ENCODE measurements at regions not wholly inside any gene's neighbourhood (a gene's known extent, or its start where the extent isn't known, plus 50 kb on each side); places are given as distances from the start of the nearest gene placed in this dataset.

GRCh38 chr5:9972059-9972458 is 277.6 kb downstream of the ATPSCKMT start:
- H3K4me1 ChIP-seq: no peaks in the 10 kb centered on the region
- H3K27me3 ChIP-seq: no peaks in the 10 kb centered on the region
- WGBS, 2 donors (ENCODE audit: low coverage in 1 of 2): 78 to 80% methylated on average over 1 to 3 of the region's 3 CpGs
- no peak for ATAC-seq
- H3K36me3 ChIP-seq: no peaks in the 10 kb centered on the region
- TF ChIP-seq POLR2AphosphoS5 (IDR thresholded peaks at IDR 0.05): no peak
- TF ChIP-seq EP300 (IDR thresholded peaks at IDR 0.05): no peak
- TF ChIP-seq POLR2A (IDR thresholded peaks at IDR 0.05): no peak
- TF ChIP-seq, protein P1, sequence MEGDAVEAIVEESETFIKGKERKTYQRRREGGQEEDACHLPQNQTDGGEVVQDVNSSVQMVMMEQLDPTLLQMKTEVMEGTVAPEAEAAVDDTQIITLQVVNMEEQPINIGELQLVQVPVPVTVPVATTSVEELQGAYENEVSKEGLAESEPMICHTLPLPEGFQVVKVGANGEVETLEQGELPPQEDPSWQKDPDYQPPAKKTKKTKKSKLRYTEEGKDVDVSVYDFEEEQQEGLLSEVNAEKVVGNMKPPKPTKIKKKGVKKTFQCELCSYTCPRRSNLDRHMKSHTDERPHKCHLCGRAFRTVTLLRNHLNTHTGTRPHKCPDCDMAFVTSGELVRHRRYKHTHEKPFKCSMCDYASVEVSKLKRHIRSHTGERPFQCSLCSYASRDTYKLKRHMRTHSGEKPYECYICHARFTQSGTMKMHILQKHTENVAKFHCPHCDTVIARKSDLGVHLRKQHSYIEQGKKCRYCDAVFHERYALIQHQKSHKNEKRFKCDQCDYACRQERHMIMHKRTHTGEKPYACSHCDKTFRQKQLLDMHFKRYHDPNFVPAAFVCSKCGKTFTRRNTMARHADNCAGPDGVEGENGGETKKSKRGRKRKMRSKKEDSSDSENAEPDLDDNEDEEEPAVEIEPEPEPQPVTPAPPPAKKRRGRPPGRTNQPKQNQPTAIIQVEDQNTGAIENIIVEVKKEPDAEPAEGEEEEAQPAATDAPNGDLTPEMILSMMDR (IDR thresholded peaks at IDR 0.05): no peak
- H3K4me3 ChIP-seq: no peak overlapping the region
- H3K9me3 ChIP-seq: no peaks in the 10 kb centered on the region
- no peak overlapping the region for H3K27ac ChIP-seq

DNA sequence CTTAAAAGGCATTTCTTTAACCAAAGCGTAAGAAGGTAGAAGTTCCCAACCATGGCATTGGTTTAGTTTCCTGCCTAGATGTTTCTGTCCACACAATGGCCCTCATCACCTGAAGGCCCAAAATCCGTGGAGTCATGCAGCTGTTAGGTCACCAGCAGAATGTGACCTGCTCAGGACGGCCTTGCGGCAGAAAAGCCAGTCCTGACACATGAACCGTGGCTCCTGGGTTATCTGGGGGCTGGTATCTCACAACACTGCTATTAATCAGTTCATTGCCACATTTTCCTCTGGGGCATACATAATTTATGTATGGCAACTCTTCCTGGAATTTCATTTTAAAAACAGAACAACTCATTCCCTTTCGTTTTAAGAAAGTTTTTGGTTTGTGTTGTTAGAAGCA is 278.4 kb downstream of the ATPSCKMT start:
- H3K27ac ChIP-seq: no peak overlapping the region
- H3K4me3 ChIP-seq: no peak overlapping the region
- TF ChIP-seq EP300 (IDR thresholded peaks at IDR 0.05): no peak
- TF ChIP-seq, protein P1 (IDR thresholded peaks at IDR 0.05): no peak
- no peak for TF ChIP-seq POLR2AphosphoS5 (IDR thresholded peaks at IDR 0.05)
- no peak for TF ChIP-seq POLR2A (IDR thresholded peaks at IDR 0.05)
- WGBS, 2 donors (ENCODE audit: low coverage in 1 of 2): 36 to 44% methylated on average over 6 of the region's 6 CpGs
- ATAC-seq: no peak
- no peaks in the 10 kb centered on the region for H3K4me1 ChIP-seq
- no peaks in the 10 kb centered on the region for H3K9me3 ChIP-seq
- no peaks in the 10 kb centered on the region for H3K27me3 ChIP-seq
- no peaks in the 10 kb centered on the region for H3K36me3 ChIP-seq

GRCh38 chr5:9958914-9959313 is 290.8 kb downstream of the ATPSCKMT start:
- no peak overlapping the region for H3K27ac ChIP-seq
- no peak overlapping the region for H3K4me3 ChIP-seq
- no peaks in the 10 kb centered on the region for H3K27me3 ChIP-seq
- no peaks in the 10 kb centered on the region for H3K9me3 ChIP-seq
- no peak for ATAC-seq
- TF ChIP-seq POLR2A (IDR thresholded peaks at IDR 0.05) (no peak), POLR2AphosphoS5 (IDR thresholded peaks at IDR 0.05) (no peak), EP300 (IDR thresholded peaks at IDR 0.05) (no peak)
- TF ChIP-seq, protein P1 (IDR thresholded peaks at IDR 0.05): no peak
- no peaks in the 10 kb centered on the region for H3K36me3 ChIP-seq
- H3K4me1 ChIP-seq: no peaks in the 10 kb centered on the region
- 70 to 71% methylated on average over 2 to 5 of the region's 5 CpGs for WGBS, 2 donors (ENCODE audit: low coverage in 1 of 2)

DNA sequence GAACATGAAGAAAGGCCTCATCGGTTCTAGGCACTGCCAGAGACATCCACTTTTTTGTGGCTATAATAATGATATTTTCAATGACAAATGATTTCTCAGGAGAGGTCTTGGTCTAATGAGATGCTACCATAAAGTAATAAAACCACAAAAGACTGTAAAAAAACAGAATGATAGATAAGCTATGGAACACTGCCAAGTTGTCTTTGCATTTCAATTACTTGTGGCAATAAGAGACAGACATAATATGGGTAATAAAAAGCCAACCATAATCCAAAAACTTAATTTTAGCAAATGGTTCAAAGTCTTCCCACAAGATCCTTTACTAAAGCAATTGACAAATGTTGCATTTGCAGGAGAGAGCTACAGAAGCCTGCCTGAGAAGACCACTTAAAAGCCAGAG is 292.5 kb downstream of the ATPSCKMT start:
- no peak overlapping the region for H3K4me3 ChIP-seq
- TF ChIP-seq EP300 (IDR thresholded peaks at IDR 0.05) (no peak), POLR2AphosphoS5 (IDR thresholded peaks at IDR 0.05) (no peak), POLR2A (IDR thresholded peaks at IDR 0.05) (no peak)
- TF ChIP-seq, protein P1 (IDR thresholded peaks at IDR 0.05): no peak
- H3K27ac ChIP-seq: no peak overlapping the region
- no peaks in the 10 kb centered on the region for H3K27me3 ChIP-seq
- WGBS, 2 donors (ENCODE audit: low coverage in 1 of 2): 88% methylated on average over 1 of the region's 1 CpG; no CpG with 5 or more reads in 1 of the 2 donors
- H3K4me1 ChIP-seq: no peaks in the 10 kb centered on the region
- H3K9me3 ChIP-seq: no peaks in the 10 kb centered on the region
- H3K36me3 ChIP-seq: no peaks in the 10 kb centered on the region
- no peak for ATAC-seq

GRCh38 chr5:9956725-9957124 is 293.0 kb downstream of the ATPSCKMT start:
- no peaks in the 10 kb centered on the region for H3K9me3 ChIP-seq
- no peak for ATAC-seq

More at GRCh38 chr5:9956725-9957124, 293.0 kb downstream of the ATPSCKMT start:
- Histone ChIP-seq H3K4me3 (no peak overlapping the region), H3K4me1 (no peaks in the 10 kb centered on the region), H3K36me3 (no peaks in the 10 kb centered on the region), H3K27me3 (no peaks in the 10 kb centered on the region), H3K27ac (no peak overlapping the region)
- TF ChIP-seq, protein P1 (IDR thresholded peaks at IDR 0.05): no peak
- TF ChIP-seq EP300 (IDR thresholded peaks at IDR 0.05) (no peak), POLR2A (IDR thresholded peaks at IDR 0.05) (no peak), POLR2AphosphoS5 (IDR thresholded peaks at IDR 0.05) (no peak)

All from gastroesophageal sphincter (tissue), 4 donors.